Stomach (tissue), 8 donors: ENCODE measurements at regions not wholly inside any gene's neighbourhood (a gene's known extent, or its start where the extent isn't known, plus 50 kb on each side); places are given as distances from the start of the nearest gene placed in this dataset.

ENCODE experiments used
- DNase-seq, 2 donors: peaks; one replicate each; pipeline versions ENCODE4 v3.0.0 to v3.0.0-alpha.2; 2013 to 2019
- H3K27ac ChIP-seq, 5 donors: fragments of 200-600 bp in 4 of 5; sonication (generic) in 4 of 5; one replicate each; pipeline ENCODE4 v1.5.1; 2013 to 2019; ENCODE audit warnings: mild to moderate bottlenecking in 1 of 5, moderate library complexity in 1 of 5
- H3K27me3 ChIP-seq, 3 donors: fragments of 200-600 bp; sonication (generic); one replicate each; pipeline ENCODE4 v1.5.1; 2017 to 2019; ENCODE audit warnings: mixed run types in 1 of 3
- H3K36me3 ChIP-seq, 4 donors: fragments of 200-600 bp; sonication (generic); 1 replicate in 3 of 4; 2 replicates in 1 of 4; pipeline ENCODE4 v1.5.1; 2016 to 2019
- H3K4me1 ChIP-seq, 4 donors: fragments of 200-600 bp; sonication (generic); one replicate each; pipeline ENCODE4 v1.5.1; 2016 to 2019
- H3K4me3 ChIP-seq, 4 donors: fragments of 200-600 bp; sonication (generic) in 3 of 4; one replicate each; pipeline ENCODE4 v1.5.1; 2016 to 2019; ENCODE audit warnings: mild to moderate bottlenecking in 1 of 4
- H3K9me3 ChIP-seq, 4 donors: fragments of 200-600 bp; sonication (generic); one replicate each; pipeline ENCODE4 v1.5.1; 2016 to 2019
- EP300 ChIP-seq: sonication (generic); formaldehyde crosslinking; IDR thresholded peaks from one replicate; pipeline ENCODE4 v1.6.1; 2017; ENCODE audit warnings: antibody characterized with exemption
- POLR2A ChIP-seq, 4 donors: fragments of 450-650 bp; IDR thresholded peaks; one replicate each; pipeline ENCODE4 v1.6.1; 2016; ENCODE audit warnings: antibody characterized with exemption in 4 of 4, control low read depth in 2 of 4, mild to moderate bottlenecking in 1 of 4, moderate library complexity in 1 of 4
- POLR2AphosphoS5 ChIP-seq, 3 donors: sonication (generic); formaldehyde crosslinking; IDR thresholded peaks; one replicate each; pipeline ENCODE4 v1.6.1; 2016; ENCODE audit warnings: antibody characterized with exemption in 3 of 3
- WGBS, 5 donors: extraction: QIAGEN DNeasy Blood & Tissue Kit in 3 of 5; methylation state at CpG; one replicate each; pipeline versions ENCODE4 v1.1.5 to v1.1.7; 2013 to 2018; 5-methylcytosine and 5-hydroxymethylcytosine counted together
- intact Hi-C: fragments of 100-400 bp; cut with DNase I; formaldehyde crosslinking; loops from one replicate; pipeline ENCODE4 v1.15.1; 2023; ENCODE audit warnings: low total_unique reads
- TF ChIP-seq, protein P1 (sequence below), 7 experiments: fragments of 450-650 bp in 4 of 7; fragments of 200-600 bp in 3 of 7; sonication (generic) in 3 of 7; IDR thresholded peaks; one replicate each; pipeline ENCODE4 v1.5.1; 2016 to 2019; ENCODE audit warnings: antibody characterized with exemption in 7 of 7, control low read depth in 2 of 7, mild to moderate bottlenecking in 1 of 7
- donor health status: healthy with polysubstance abuse.
- donor health status: Bipolar disorder and iron deficiency.
- donor health status: healthy.

DNA sequence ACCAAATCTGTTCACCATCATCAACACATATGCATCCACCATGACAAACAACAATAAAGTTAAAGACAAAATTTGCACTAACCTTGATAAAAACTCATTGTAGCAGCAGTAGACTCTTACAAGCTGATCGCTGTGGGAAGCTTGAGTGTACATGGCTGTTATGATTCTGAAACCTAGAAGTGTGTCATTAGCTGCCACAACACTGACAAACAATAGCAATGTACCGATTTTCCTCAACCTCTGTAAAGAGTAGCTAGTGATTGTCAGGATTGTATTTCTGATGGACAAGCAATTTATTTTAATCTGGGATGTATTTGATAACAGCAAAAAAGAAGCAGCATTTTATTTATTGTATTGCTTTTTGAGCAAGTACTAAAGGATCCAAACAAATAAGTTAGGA lies 1357.7 kb downstream of the ROBO1 start:
- H3K4me3 ChIP-seq = no peak overlapping the region
- intact Hi-C loops = no loop called here
- H3K27ac ChIP-seq = no peak overlapping the region
- H3K27me3 ChIP-seq = no peaks in the 10 kb centered on the region
- H3K4me1 ChIP-seq = no peaks in the 10 kb centered on the region
- TF ChIP-seq, protein P1, sequence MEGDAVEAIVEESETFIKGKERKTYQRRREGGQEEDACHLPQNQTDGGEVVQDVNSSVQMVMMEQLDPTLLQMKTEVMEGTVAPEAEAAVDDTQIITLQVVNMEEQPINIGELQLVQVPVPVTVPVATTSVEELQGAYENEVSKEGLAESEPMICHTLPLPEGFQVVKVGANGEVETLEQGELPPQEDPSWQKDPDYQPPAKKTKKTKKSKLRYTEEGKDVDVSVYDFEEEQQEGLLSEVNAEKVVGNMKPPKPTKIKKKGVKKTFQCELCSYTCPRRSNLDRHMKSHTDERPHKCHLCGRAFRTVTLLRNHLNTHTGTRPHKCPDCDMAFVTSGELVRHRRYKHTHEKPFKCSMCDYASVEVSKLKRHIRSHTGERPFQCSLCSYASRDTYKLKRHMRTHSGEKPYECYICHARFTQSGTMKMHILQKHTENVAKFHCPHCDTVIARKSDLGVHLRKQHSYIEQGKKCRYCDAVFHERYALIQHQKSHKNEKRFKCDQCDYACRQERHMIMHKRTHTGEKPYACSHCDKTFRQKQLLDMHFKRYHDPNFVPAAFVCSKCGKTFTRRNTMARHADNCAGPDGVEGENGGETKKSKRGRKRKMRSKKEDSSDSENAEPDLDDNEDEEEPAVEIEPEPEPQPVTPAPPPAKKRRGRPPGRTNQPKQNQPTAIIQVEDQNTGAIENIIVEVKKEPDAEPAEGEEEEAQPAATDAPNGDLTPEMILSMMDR (IDR thresholded peaks at IDR 0.05) = no peak
- no peak for TF ChIP-seq POLR2AphosphoS5 (IDR thresholded peaks at IDR 0.05)
- TF ChIP-seq POLR2A (IDR thresholded peaks at IDR 0.05) = no peak
- TF ChIP-seq EP300 = no peak
- H3K36me3 ChIP-seq = no peaks in the 10 kb centered on the region
- WGBS, 5 donors = 89 to 96% (median 94%) methylated on average over 2 of the region's 2 CpGs
- no peak for DNase-seq
- H3K9me3 ChIP-seq = no peaks in the 10 kb centered on the region

GRCh38 chr3:78414261-78414660 lies 1353.5 kb downstream of the ROBO1 start:
- no peak overlapping the region for H3K4me3 ChIP-seq
- no peak for DNase-seq
- intact Hi-C loops = no loop called here
- H3K9me3 ChIP-seq = no peaks in the 10 kb centered on the region
- H3K36me3 ChIP-seq = no peaks in the 10 kb centered on the region
- no peaks in the 10 kb centered on the region for H3K4me1 ChIP-seq
- H3K27me3 ChIP-seq = no peaks in the 10 kb centered on the region
- H3K27ac ChIP-seq = no peak overlapping the region
- no peak for TF ChIP-seq POLR2AphosphoS5 (IDR thresholded peaks at IDR 0.05)
- TF ChIP-seq, protein P1 (IDR thresholded peaks at IDR 0.05) = no peak
- no peak for TF ChIP-seq EP300
- TF ChIP-seq POLR2A (IDR thresholded peaks at IDR 0.05) = no peak
- WGBS, 5 donors = 72 to 85% (median 79%) methylated on average over 2 of the region's 2 CpGs

GRCh38 chr3:78420611-78421010 lies 1347.2 kb downstream of the ROBO1 start:
- Histone ChIP-seq H3K4me1 (no peaks in the 10 kb centered on the region), H3K27ac (no peak overlapping the region), H3K9me3 (no peaks in the 10 kb centered on the region), H3K36me3 (no peaks in the 10 kb centered on the region), H3K27me3 (no peaks in the 10 kb centered on the region), H3K4me3 (no peak overlapping the region)
- intact Hi-C loops = no loop called here
- no peak for DNase-seq
- TF ChIP-seq, protein P1 (IDR thresholded peaks at IDR 0.05) = no peak
- no peak for TF ChIP-seq POLR2AphosphoS5 (IDR thresholded peaks at IDR 0.05)

DNA sequence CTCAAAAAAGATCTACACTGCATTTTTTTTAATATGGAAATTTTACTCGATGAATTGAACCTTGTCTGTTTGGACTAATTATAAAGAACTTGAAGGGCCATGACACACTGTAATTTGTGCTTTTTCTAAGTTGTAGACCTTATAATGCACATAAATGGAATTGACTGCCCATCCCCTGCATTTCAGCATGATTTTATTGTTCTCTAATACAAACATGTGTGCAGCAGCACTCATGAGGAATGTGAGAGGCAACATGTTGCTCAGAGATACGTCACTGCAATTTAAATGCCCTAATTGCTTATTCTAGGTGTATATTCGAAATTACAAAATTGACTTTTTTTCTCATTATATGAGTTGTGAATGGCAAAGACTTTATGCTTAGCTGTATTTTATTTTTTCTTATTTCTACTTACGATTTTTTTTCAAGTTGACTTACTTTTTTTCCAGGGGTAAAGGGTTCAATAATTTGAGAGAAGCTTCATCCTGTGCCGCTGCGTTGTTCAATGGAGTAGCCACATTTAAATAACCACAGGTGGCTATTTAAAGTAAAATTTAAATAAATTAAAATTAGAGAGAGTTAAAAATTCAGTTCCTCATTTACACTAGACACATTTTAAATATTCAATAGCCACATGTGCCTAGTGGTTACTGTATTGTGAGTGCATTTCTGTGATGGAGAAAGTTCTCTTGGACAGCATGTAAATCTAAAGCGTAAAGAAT lies 1346.4 kb downstream of the ROBO1 start:
- no peaks in the 10 kb centered on the region for H3K4me1 ChIP-seq
- DNase-seq = no peak
- no peaks in the 10 kb centered on the region for H3K9me3 ChIP-seq
- H3K27ac ChIP-seq = no peak overlapping the region
- intact Hi-C loops = no loop called here
- no peak for TF ChIP-seq EP300
- TF ChIP-seq, protein P1 (IDR thresholded peaks at IDR 0.05) = no peak
- no peak for TF ChIP-seq POLR2AphosphoS5 (IDR thresholded peaks at IDR 0.05)
- TF ChIP-seq POLR2A (IDR thresholded peaks at IDR 0.05) = no peak
- H3K36me3 ChIP-seq = no peaks in the 10 kb centered on the region
- H3K4me3 ChIP-seq = no peak overlapping the region
- no peaks in the 10 kb centered on the region for H3K27me3 ChIP-seq
- WGBS, 5 donors = 86 to 91% (median 90%) methylated on average over 7 of the region's 7 CpGs
